ENCODE measurements at regions not wholly inside any gene's neighbourhood (a gene's known extent, or its start where the extent isn't known, plus 50 kb on each side); places are given as distances from the start of the nearest gene placed in this dataset.
A peak's percentile ranks its signal among the peaks of the same experiment; 100 is the strongest.

DNA sequence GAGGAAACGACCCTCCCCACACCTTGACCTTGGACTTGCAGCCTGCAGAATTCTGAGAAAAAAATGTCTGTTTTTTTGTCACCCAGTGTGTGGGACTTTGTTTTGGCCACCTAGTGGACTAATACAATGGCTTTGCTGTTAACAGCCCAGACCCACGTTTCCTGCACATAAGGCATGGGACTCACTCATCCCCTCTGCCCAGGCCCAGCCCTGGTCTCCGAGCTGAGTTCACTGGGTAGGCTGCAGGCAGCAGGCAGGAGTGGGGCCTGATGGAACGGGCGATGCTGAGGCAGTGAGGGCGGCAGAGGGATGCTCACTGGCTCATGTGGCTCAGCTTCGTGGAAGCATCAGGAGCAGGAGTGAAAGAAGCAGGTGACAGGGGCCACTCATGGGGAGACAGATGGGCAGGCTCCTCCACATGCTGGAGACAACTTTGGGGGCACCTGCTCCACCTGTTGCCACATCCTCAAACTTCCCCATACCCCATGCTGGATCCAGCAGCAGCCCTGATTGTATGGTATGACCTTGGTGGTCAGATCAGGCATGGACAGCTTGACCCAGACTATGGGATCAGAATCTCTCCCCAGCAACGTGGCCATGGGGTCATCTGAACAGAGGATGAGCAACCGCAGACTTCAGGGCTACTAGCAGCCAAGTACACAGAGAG, 65.8 kb upstream of the ANTXRL start:
- no peak for TF ChIP-seq EZH2phosphoT487 (IDR thresholded peaks at IDR 0.05; ENCODE audit: unreplicated experiment)
- TF ChIP-seq, protein P1, sequence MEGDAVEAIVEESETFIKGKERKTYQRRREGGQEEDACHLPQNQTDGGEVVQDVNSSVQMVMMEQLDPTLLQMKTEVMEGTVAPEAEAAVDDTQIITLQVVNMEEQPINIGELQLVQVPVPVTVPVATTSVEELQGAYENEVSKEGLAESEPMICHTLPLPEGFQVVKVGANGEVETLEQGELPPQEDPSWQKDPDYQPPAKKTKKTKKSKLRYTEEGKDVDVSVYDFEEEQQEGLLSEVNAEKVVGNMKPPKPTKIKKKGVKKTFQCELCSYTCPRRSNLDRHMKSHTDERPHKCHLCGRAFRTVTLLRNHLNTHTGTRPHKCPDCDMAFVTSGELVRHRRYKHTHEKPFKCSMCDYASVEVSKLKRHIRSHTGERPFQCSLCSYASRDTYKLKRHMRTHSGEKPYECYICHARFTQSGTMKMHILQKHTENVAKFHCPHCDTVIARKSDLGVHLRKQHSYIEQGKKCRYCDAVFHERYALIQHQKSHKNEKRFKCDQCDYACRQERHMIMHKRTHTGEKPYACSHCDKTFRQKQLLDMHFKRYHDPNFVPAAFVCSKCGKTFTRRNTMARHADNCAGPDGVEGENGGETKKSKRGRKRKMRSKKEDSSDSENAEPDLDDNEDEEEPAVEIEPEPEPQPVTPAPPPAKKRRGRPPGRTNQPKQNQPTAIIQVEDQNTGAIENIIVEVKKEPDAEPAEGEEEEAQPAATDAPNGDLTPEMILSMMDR (conservative IDR thresholded peaks at IDR 0.05; ENCODE audit: low read depth in 2 of 2) = 0 out of 4 replicates have a peak, but pooled peaks have one; percentile 10 to 17
- no peak for TF ChIP-seq POLR2AphosphoS5 (IDR thresholded peaks at IDR 0.05; ENCODE audit: low read depth)
- TF ChIP-seq, protein P2, sequence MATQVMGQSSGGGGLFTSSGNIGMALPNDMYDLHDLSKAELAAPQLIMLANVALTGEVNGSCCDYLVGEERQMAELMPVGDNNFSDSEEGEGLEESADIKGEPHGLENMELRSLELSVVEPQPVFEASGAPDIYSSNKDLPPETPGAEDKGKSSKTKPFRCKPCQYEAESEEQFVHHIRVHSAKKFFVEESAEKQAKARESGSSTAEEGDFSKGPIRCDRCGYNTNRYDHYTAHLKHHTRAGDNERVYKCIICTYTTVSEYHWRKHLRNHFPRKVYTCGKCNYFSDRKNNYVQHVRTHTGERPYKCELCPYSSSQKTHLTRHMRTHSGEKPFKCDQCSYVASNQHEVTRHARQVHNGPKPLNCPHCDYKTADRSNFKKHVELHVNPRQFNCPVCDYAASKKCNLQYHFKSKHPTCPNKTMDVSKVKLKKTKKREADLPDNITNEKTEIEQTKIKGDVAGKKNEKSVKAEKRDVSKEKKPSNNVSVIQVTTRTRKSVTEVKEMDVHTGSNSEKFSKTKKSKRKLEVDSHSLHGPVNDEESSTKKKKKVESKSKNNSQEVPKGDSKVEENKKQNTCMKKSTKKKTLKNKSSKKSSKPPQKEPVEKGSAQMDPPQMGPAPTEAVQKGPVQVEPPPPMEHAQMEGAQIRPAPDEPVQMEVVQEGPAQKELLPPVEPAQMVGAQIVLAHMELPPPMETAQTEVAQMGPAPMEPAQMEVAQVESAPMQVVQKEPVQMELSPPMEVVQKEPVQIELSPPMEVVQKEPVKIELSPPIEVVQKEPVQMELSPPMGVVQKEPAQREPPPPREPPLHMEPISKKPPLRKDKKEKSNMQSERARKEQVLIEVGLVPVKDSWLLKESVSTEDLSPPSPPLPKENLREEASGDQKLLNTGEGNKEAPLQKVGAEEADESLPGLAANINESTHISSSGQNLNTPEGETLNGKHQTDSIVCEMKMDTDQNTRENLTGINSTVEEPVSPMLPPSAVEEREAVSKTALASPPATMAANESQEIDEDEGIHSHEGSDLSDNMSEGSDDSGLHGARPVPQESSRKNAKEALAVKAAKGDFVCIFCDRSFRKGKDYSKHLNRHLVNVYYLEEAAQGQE (IDR thresholded peaks at IDR 0.05; ENCODE audit: unreplicated experiment) = no peak
- TF ChIP-seq EZH2 (IDR thresholded peaks at IDR 0.05; ENCODE audit: low read depth, unreplicated experiment) = no peak
- no peak for TF ChIP-seq ZNF331 (CRISPR knock-in tag; IDR thresholded peaks at IDR 0.05; ENCODE audit: low read depth)
- no peak for TF ChIP-seq NANOG (IDR thresholded peaks at IDR 0.05; ENCODE audit: borderline replicate concordance)
- TF ChIP-seq, protein P3, sequence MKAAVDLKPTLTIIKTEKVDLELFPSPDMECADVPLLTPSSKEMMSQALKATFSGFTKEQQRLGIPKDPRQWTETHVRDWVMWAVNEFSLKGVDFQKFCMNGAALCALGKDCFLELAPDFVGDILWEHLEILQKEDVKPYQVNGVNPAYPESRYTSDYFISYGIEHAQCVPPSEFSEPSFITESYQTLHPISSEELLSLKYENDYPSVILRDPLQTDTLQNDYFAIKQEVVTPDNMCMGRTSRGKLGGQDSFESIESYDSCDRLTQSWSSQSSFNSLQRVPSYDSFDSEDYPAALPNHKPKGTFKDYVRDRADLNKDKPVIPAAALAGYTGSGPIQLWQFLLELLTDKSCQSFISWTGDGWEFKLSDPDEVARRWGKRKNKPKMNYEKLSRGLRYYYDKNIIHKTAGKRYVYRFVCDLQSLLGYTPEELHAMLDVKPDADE (IDR thresholded peaks at IDR 0.05) = no peak
- no peak for TF ChIP-seq STAT1 (IDR thresholded peaks at IDR 0.05; ENCODE audit: unreplicated experiment)

Measured in GM23338 (cell line).